ENCODE measurements at regions not wholly inside any gene's neighbourhood (a gene's known extent, or its start where the extent isn't known, plus 50 kb on each side); places are given as distances from the start of the nearest gene placed in this dataset.

- Histone ChIP-seq H4K91ac (replicated peaks; ENCODE audit: insufficient read length, low read length) (no peak overlapping the region), H3K79me2 (ENCODE audit: control insufficient read depth in 1 of 2, insufficient read depth in 2 of 2, low read length in 2 of 2) (no peaks in the 10 kb centered on the region), H3K14ac (ENCODE audit: insufficient read length) (no peak overlapping the region), H3K9me3 (ENCODE audit: insufficient read depth in 2 of 2, low read depth in 1 of 2, low read length in 1 of 2) (no peaks in the 10 kb centered on the region), H4K20me1 (replicated peaks in 1 of 2; ENCODE audit: control insufficient read depth in 1 of 2, insufficient read depth in 2 of 2, low read length in 2 of 2) (no peaks in the 10 kb centered on the region), H4K5ac (ENCODE audit: insufficient read length, low read depth, low read length) (no peak overlapping the region), H3K9ac (replicated peaks in 1 of 4; ENCODE audit: extremely low read depth in 1 of 4, low read depth in 3 of 4, low read length in 3 of 4) (no peak overlapping the region), H3K36me3 (ENCODE audit: control insufficient read depth in 2 of 4, insufficient read depth in 4 of 4, low read length in 3 of 4) (no peaks in the 10 kb centered on the region), H3K27me3 (replicated peaks in 1 of 4; ENCODE audit: control insufficient read depth in 3 of 4, extremely low read depth in 1 of 4, insufficient read depth in 3 of 4, low read length in 3 of 4) (peaks cover 4 to 33% (median 16%) of the 10 kb centered on the region in 4 experiments), H2BK15ac (ENCODE audit: low read length) (no peak overlapping the region), H3K4ac (replicated peaks; ENCODE audit: insufficient read length, low read depth, low read length) (no peak overlapping the region), H2AK5ac (ENCODE audit: low read depth, low read length) (no peak overlapping the region), H3K23ac (ENCODE audit: insufficient read length) (no peak overlapping the region), H2BK5ac (ENCODE audit: low read depth, low read length) (no peak overlapping the region), H3K56ac (replicated peaks; ENCODE audit: insufficient read length, low read depth, low read length) (no peak overlapping the region), H3K23me2 (ENCODE audit: low read depth, low read length) (no peaks in the 10 kb centered on the region), H4K8ac (ENCODE audit: extremely low read depth, insufficient read depth, low read length) (no peak overlapping the region), H2BK20ac (ENCODE audit: low read length) (no peak overlapping the region), H3K27ac (ENCODE audit: low read depth, low read length) (no peak overlapping the region), H3K4me1 (replicated peaks in 1 of 4; ENCODE audit: control insufficient read depth in 3 of 4, insufficient read depth in 4 of 4, low read length in 3 of 4) (no peaks in the 10 kb centered on the region), H2AFZ (ENCODE audit: low read length) (no peak overlapping the region), H3K79me1 (ENCODE audit: low read depth, low read length) (no peaks in the 10 kb centered on the region), H3K4me2 (ENCODE audit: insufficient read depth in 1 of 2, low read depth in 2 of 2, low read length in 2 of 2) (no peak overlapping the region), H2BK120ac (replicated peaks; ENCODE audit: low read depth, low read length) (no peak overlapping the region), H2BK12ac (ENCODE audit: low read depth, low read length) (no peak overlapping the region), H3K4me3 (ENCODE audit: extremely low read depth in 1 of 4, insufficient read depth in 2 of 4, low read depth in 3 of 4, low read length in 4 of 4) (no peak overlapping the region), H3K18ac (ENCODE audit: extremely low read depth, low read length) (no peak overlapping the region)
- DNase-seq (ENCODE audit: low read depth in 1 of 2, low spot score in 2 of 2) (no peak), FAIRE-seq (no peak)
- POLR2A ChIA-PET (ENCODE audit: partially characterized antibody), result no interaction called here
- no peak for TF ChIP-seq CHD2 (IDR thresholded peaks at IDR 0.05; ENCODE audit: low read length)
- TF ChIP-seq E2F6 (IDR thresholded peaks at IDR 0.05), result peak; percentile 56; the same call in 1 of the 2 replicates
- CTCF ChIA-PET (ENCODE audit: partially characterized antibody), result interaction anchor here (1.2 kb wide), 1 partner anchor 13 kb away, joined by 4 read pairs; no protein-coding TSS in a partner anchor
- WGBS, 2 experiments (ENCODE audit: extremely low coverage in 1 of 2, insufficient coverage in 1 of 2, insufficient read length in 1 of 2, insufficient replicate concordance in 2 of 2, low coverage in 1 of 2, low lambda C conversion rate in 2 of 2, missing lambda C conversion rate in 1 of 2), result 94% methylated on average over 17 of the region's 17 CpGs; no CpG with 5 or more reads in 1 of the 2 experiments
These were observed 142.7 kb upstream of the CDH4 start for GRCh38 chr20:61109221-61109805.

Data from H1 (cell line).